ENCODE measurements at regions not wholly inside any gene's neighbourhood (a gene's known extent, or its start where the extent isn't known, plus 50 kb on each side); places are given as distances from the start of the nearest gene placed in this dataset.
"Not testable (repeated sequence)": the region's sequence is repeated elsewhere in the genome, so short reads cannot be mapped to it uniquely, and the experiment has no call there.

DNA sequence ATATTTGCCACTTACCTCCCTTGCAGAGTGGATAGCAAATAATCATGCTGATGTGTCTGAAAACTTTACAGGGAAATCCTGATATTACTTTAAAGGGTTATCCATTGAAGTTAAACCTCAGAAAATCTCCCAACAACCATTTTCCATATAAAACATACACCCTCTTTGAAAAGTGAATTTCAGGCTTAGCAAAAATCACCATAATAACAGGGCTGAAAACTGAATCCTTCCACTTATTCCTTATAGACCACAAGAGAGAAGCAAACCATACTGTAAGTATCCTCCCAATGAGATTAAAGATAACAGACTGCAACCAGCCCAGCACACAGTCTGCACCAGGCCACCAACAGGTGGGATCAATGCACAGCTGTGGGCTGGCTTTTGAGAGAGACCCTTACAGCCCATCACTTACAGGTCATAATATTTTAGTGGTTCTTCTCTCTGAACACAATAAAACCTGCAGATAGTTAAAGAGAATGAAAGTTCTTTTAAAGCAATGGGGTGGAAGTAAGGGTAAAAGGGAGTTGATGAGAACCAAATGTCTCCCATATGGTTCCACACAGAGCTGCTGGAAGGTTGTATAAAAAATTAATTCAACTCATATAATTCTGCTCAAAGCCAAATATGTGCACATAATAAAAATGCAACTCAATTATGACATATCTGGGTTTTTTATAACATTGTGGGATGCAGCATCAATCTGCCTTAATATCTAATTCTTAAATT is 376.2 kb upstream of the GRAMD2B start:
- DNase-seq: no peak

DNA sequence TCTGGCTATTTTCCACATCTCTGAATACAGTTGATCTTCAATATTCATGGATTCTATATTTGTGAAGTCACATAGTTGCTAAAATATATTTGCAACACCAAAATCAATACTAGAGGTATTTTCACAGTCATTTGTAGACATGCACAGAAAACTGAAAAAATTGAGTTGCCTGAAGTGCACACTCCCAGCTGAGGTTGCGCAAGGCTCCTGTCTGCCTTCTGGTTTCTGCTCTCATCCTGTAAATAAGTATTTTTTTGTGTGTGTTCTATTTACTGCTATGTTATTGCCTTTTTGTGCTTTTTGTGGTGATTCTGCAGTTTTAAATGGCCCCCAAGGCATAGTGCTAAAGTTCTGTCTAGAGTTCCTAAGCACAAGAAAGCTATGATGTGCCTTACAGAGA is 371.1 kb upstream of the GRAMD2B start:
- no peak for DNase-seq

DNA sequence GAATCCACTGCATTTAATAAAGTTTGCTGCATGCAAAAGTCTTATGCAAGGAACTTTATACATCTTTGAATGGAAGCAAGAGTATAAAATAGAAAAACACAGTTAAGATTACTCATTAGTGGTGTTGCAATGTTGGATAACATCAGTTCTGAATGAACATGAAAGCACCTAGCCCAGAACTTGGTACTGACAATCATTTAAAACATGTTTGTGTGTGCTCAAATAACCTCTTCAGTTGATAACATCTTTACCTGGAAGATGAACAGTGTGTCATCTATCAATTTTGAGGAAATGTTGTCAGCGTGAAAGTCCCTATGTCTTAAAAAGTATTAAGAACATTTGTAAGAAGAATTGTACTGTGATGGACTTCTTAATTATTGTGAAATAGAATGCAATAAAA is 370.4 kb upstream of the GRAMD2B start:
- no peak for DNase-seq

DNA sequence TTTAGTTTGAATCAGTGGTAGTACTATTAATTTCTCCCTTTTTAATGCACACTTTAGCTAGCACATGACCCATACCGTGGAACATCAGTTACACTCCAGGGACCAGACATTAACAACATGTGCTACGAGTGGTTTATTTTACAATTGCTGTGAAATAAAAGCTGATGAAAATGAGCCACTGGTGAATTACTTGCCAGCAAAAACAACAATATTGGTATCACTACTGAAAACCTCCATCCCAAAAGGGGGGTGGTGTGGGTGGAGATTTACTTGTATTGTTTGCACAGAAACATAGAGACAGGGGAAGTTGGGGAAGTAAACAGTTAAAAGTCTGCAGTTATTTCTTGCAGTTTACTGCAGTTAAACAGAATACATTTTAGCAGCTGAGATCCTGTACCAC is 369.6 kb upstream of the GRAMD2B start:
- no peak for DNase-seq

DNA sequence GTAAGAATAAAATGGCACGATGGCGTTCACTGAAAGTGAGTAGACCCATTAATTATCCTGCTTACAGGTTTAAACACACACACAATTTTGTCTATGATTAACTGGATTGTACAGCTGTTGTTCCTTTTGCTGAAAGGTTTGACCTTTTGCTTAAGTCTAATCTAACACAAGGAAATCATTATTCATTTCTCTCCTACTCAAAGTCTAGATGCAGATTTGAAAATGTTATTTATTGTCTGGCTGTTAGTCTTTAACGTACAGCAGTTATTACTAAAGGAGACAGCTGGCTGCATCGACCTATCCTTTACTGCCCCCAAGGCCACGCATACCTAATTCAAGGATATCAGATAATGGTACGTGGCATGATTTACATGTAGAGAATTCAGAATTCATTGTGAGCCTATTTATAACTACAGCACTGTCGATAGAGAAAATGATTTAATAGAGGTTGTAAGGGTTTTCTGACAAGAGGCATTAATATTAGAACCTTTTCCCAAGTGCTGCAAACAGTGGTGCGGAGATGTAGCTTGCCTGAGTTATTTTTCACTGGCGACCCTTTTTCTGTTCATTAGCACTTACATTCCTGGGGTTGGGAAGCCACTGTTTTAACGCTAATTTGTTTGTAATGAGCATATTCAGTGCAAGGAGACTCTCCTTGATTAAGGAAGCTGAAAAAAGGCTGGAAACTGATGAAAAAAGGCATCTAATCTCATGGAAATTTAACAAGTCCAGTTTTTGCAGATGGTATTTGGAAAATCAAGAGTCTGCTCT is 368.4 kb upstream of the GRAMD2B start:
- no peak for DNase-seq

DNA sequence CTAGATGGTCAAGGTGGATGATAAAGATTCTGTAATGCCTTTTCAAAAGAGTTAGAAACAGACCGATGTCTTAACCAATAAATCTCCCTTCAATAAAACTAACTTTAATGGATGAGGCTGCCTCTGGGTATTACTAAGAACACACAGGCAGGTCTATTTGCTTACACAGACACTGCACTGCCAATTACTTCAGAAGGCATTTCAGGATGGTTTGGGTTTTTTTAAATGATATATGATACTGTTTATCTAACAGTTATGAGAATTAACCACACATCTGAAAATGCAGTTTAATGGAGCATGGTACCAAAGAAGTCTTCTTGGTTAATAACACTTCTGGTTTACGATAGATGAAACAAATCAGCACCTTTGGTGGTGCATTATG is 367.9 kb upstream of the GRAMD2B start:
- no peak for DNase-seq

DNA sequence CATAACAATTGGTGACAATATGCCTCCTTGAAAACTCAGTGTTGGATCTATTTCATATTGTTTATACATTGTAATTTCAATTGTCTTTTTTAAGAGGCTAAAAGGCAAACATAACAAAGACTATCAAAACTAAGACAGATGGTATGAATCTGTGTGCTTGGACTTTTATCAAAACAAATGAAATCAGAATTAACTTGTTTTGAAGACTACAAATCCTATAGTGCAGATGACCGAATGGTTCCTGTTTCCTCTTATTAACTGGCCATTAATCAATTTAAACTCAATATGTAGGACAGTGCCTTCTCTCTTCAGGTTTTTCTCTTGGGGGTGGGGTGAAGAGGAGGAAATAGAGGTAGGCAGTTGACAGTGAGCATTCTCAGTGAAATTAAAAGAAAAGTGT is 366.9 kb upstream of the GRAMD2B start:
- DNase-seq: no peak

DNA sequence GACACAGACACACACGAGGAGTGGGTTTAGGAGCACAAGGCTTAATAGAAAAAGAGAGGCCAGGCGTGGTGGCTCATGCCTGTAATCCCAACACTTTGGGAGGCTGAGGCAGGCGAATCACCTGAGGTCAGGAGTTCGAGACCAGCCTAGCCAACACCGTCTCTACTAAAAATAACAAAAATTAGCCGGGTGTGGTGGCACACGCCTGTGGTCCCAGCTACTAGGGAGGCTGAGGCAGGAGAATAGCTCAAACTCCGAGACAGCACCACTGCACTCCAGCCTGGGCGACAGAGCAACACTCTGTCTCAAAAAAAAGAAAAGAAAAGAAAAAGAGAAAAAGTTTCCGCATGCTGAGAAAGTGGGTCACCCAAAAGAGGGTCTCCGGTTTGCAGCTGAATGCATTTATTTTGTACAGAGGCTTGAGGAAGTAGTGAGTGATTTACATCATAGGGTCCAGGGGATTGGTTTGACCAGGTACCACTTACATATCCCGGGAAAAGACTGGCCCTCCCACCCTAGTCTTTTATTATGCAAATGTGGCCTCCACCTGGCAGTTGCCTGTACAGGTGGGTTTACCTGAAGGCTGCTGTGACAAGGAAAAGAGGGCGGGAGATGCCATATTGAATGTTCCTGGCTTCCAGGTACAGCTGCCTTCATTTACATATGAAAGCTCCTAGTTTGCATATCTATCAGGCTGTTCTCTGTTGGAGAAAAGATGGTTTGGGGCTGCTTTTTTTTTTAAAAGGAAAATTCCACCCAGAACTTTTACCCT is 366.2 kb upstream of the GRAMD2B start:
- no peak for DNase-seq

DNA sequence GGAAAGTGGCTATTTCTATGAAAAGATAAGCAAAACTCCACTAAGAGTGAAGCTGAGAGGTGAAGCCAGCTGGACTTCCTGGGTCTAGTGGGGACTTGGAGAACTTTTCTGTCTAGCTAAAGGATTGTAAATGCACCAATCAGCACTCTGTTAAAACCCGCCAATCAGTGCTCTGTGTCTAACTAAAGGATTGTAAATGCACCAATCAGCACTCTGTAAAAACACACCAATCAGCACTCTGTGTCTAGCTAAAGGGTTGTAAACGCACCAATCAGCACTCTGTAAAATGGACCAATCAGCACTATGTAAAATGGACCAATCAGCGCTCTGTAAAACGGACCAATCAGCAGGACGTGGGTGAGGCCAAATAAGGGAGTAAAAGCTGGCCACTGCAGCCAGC is 364.8 kb upstream of the GRAMD2B start:
- DNase-seq: not testable (repeated sequence)

DNA sequence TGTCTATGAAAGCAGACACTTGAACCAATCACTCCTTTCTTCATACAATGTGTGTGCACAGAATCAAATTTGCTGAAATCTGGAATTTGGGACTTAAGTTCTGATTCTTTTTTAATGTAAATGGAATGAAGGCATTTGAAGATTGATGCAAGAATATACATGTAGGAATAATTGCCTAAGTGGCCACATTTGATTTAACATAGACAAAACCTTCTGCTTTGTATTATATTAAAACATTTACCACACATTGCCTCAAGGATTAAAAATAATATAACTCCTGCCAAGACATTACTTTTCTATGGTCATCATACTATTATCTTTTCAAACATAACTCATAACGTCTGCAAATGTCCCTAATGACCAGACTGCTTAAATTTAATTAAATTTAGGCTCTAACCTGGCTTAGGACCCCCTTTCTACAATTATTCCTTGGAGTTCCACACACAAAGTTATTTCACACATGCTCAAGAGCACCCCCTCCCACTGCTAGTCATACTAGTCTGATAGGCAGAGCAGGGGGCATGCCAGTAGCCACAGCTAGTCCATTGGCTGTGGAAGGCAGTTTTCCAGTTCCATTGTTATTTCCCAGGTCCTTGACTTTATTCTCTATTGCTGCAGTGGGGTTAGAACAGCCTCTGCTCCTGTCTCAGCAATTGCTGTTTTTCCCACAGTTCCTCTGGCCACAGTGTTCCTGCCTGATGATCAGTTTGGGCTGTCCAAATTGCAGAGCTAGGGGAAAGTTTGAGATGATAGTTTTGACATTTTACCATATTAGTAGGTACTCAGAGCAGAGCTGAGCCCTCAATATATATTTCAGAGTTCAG is 360.6 kb upstream of the GRAMD2B start:
- no peak for DNase-seq

DNA sequence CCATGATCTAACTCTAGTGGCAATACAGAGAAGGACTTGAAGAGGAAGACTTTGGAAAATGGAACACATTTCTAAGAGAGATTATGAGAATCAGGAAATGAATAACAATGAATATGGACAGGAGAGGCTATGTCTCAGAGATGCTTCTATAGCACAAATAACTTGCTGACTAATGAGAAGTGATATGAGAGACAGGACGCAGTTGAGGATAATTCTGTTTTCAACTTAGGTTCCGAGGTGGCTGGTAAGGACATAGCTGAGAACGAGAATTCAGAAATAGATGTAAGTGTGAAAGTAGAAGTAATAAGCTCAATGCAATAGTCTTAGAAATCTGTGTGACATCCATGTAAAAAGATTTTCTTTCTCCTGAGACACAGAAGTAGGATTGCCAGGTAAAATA is 358.1 kb upstream of the GRAMD2B start:
- no peak for DNase-seq

DNA sequence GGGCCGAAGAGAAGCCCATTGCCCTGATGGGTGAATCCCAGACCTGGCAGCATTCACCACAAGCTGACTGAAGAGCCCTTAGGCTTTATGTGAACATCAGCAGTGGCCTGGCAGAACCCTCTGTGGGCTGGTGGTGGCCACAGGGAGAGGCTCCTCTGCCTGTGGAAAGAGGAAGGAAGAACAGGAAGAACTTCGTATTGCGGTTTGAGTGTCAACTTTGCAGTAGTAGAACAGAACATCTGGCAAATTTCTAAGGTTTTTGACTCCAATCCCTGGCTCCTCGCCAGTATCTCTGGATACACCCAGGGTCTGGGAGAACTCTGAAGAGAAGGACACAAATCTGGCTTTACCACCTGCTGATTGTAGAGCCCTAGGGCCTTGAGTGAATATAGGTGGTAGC is 356.4 kb upstream of the GRAMD2B start:
- DNase-seq: peak; percentile 53

DNA sequence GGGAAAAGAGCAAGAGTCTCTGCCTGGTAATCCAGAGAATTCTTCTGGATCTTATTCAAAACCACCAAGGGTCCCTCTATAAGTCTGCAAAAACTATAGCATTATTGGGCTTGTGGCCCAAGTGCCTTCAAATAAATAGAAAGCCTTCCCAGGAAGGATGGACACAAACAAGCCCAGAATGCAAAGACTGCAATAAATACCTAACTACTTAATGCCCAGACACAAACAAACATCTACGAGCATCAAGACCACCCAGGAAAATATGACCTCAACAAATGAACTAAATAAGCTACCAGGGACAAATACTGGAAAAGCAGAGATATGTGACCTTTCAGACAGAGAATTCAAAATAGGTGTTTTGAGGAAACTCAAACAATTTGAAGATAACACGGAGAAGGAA is 355.8 kb upstream of the GRAMD2B start:
- DNase-seq: no peak

DNA sequence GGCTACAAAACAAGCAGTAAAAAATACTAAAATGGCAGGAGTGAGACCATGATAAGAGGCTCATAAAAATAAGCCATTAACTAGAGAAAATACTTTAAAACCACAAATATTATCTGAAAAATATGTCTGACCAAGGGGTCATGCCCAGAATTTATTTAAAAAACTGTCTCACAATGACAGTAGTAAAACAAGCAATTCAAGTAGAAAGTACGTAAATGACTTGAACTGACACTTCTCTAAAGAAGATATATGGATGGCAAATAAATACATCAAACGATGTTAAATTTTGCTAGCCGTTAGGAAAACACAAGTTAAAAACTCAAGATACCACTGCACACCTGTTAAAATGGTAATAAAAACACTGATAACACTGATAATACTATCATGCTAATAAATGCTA is 353.9 kb upstream of the GRAMD2B start:
- DNase-seq: no peak

DNA sequence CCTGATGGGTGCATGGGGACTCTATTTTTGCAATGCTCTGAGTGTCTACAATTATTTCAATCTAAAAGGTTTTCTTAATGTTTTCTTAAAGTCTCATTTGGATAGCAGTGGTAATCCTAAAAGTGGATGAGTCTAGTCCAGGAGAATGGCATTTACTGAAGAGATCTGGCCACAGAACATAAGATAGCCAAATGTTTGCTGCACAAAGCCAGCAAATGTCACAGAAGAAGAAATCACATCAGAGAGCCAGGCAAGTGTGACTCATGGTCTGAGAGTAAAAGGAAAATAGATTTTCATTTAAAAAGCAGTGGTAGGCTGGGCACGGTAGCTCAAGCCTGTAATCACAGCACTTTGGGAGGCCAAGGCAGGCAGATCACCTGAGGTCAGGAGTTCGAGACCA is 352.7 kb upstream of the GRAMD2B start:
- DNase-seq: no peak

DNA sequence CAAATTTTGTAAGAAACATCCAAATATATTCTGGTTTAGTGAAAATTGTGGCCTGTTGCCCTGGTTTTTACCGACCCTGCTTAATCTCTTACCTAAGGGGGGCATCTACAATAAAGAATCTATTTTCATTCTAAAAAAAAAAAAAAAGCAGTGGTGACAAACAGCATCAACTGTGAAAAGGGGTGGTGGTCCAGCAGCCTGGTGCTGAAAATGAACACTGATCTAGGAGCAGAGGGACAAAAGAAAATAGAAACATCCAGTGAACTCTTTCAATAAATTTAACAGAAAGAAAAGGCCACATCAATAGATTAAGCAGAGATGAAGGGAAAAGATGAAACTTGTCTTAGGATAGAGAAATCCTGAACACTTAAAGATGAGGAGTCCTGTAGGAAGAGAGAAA is 348.7 kb upstream of the GRAMD2B start:
- no peak for DNase-seq

DNA sequence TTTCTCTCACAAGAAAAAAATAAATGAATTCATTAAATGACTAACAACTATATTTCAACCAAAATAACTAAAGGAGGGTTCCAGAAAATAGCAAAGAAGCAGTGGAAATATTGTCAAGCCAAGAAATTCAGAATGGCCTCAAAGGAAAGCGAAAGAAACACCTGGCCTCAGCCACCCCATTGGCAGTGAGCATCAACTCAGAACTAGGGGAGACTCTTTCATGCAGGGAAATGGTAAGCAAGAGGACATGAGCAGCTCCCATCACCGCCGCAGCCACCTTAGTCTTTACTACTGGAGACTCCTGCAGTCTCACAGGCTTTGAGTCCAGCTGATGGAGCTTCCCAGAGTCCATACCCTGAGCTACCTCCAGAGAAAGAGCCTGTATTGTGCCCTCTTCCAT is 343.9 kb upstream of the GRAMD2B start:
- DNase-seq: no peak

DNA sequence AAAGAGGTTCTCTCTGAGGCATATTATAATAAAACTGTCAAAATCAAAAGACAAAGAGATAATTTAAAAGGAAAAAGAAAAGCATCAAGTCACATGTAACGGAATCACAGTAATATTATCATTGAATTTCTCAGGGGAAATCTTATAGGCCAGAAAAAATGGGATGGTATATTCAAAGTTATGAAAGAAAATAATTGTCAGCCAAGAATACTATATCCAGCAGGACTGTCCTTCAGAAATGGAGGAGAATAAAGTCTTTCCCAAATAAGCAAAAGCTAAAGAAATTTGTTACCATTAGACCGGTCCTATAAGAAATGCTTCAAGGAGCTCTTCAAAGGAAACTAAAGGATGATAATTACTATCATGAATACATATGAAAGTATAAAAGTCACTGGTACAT is 342.0 kb upstream of the GRAMD2B start:
- no peak for DNase-seq

DNA sequence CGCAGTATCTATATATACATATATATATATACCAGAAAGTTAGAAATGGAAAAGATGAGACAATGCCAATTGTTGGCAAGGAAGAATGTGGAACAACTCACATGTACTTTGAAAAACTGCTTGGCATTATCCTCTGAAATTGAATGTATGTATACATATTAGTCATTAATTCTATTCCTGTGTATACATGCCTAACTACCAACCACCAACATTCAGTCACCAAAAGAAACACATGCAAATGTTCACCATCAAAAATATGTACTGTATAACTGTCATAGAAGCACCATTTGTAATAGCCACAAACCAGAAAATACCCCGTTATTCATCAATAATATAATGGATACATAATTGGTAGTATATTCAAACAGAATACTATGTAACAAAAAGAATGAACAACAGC is 330.2 kb upstream of the GRAMD2B start:
- DNase-seq: no peak

DNA sequence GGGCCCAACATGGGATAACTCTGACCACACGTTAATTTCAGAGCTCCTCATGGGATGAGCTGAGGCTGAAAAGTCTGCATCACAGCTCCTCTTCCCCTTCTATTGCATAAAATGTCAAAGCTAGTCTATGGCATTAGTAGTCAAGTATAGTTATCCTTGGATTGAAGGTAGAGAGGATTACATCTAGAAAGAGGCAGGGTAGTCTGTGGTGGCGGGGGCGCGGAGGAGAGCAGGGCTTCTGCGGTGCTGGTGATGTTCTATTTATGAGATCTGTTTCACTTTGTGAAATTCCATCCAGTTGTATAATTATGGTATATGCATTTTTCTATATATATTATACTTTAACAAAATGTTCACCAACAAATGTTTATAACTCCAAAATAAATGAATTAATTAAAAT is 329.5 kb upstream of the GRAMD2B start:
- DNase-seq: no peak

DNA sequence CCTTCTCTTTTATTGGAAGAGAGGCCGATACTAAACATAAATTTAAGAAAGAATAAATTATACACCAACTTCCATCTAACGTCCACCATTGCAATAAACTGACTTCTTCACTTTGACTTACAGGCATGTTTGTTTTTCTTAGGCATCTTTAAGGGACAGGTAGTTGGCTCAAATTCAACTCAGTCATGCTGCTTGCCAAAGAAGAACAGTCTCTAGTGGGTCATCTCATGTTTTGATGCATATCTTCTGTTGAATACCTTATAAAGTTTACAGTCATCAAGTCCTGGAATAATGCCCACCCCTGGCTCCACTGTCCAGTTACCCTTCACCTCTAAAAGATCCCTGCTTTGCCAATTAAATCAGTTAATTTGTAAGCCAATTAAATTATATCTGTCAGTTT is 328.2 kb upstream of the GRAMD2B start:
- no peak for DNase-seq

DNA sequence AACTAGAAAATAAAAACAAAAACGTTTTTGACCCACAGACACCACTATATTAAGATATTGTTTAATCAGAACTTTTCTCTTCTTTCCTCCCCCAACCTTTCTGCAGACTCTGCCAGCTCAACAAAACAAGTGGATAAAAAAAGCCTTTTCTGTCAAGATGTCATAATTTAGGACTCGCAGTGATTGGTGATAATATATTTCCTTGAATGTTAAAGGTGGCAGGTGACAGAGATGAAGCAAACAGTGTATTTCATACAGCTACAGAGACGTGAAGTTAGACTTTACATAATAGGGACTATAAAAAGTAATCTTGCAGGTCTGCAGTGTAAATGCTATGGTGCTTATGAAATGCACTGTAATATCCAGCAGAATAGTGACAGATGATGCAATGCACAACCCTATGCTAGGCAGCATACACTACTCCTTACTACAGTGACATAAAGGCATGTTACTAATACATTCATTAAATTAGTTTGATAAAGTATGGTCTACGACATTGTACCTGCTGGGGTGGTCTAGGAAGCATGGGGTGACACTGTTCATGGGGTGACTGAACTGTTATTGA is 326.7 kb upstream of the GRAMD2B start:
- no peak for DNase-seq

DNA sequence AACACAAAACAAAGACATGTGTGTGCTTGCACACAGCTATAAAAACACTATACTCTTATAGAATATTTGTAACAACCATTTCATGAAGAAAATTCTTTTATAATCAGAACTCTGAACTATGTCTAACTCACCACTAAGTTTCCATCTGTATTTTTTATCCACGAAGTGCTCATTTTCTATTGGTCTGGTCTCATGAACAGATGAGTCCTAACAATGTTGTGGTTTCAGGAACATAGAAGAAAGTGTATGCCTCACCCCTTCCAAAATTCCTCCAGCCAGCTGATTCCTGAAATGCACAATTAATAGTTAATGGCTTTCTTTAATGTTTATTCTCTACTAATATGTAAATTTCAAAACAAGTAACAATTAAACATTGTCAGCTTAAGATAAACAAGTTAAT is 325.3 kb upstream of the GRAMD2B start:
- no peak for DNase-seq

All from KG1 (cell line).